ENCODE measurements at regions not wholly inside any gene's neighbourhood (a gene's known extent, or its start where the extent isn't known, plus 50 kb on each side); places are given as distances from the start of the nearest gene placed in this dataset.

GRCh38 chr13:74567485-74567884 is 433.3 kb upstream of the KLF12 start:
- no peak overlapping the region for H3K4me3 ChIP-seq (ENCODE audit: control insufficient read depth, low read depth, low read length)
- no peak for TF ChIP-seq CTCF (conservative IDR thresholded peaks at IDR 0.05; ENCODE audit: control insufficient read depth, insufficient read depth, low read depth, low read length)
- no peak for DNase-seq (ENCODE audit: low read depth)

DNA sequence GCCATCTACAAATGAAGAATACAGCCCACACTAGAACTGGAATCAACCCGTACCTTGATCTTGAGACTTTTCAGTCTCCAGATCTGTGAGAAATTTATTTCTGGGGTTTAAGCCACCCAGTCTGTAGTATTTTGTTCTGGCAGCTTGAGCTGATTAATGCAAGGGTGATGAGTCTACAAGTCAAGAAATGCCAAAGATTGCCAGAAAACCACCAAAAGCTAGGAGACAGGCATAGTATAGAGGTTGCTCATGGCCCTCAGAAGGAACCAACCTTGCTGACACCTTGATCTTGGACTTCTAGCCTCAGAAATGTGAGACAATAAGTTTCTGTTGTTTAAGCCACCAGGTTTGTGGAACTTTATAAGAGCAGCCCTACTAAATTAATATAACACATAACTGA is 428.2 kb upstream of the KLF12 start:
- TF ChIP-seq CTCF (conservative IDR thresholded peaks at IDR 0.05; ENCODE audit: control insufficient read depth, insufficient read depth, low read depth, low read length) = no peak
- H3K4me3 ChIP-seq (ENCODE audit: control insufficient read depth, low read depth, low read length) = no peak overlapping the region
- peak; percentile 51 for DNase-seq (ENCODE audit: low read depth)

DNA sequence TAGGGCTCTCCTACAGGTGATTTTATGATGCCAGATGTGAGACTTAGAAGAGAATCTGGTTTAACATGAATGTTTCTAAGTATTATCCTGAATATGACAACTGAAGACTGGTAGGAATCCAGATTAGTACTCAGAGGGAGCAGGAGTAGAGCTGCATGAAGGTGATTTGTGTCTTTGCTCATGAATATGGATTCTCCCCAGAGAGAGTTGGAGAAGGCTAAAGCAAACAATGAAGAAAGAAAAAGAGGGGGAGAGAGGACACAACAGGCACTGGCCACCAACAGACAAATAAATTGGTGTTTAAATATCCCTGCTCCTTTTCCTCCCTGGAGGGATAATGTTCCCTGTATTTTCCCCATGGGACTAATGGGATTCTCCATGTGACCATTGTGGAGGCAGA is 427.0 kb upstream of the KLF12 start:
- no peak for TF ChIP-seq CTCF (conservative IDR thresholded peaks at IDR 0.05; ENCODE audit: control insufficient read depth, insufficient read depth, low read depth, low read length)
- DNase-seq (ENCODE audit: low read depth) = no peak
- H3K4me3 ChIP-seq (ENCODE audit: control insufficient read depth, low read depth, low read length) = no peak overlapping the region

GRCh38 chr13:74560325-74560724 is 426.1 kb upstream of the KLF12 start:
- DNase-seq (ENCODE audit: low read depth) = no peak
- H3K4me3 ChIP-seq (ENCODE audit: control insufficient read depth, low read depth, low read length) = no peak overlapping the region
- no peak for TF ChIP-seq CTCF (conservative IDR thresholded peaks at IDR 0.05; ENCODE audit: control insufficient read depth, insufficient read depth, low read depth, low read length)

- no peak for DNase-seq (ENCODE audit: low read depth)
- no peak overlapping the region for H3K4me3 ChIP-seq (ENCODE audit: control insufficient read depth, low read depth, low read length)
- no peak for TF ChIP-seq CTCF (conservative IDR thresholded peaks at IDR 0.05; ENCODE audit: control insufficient read depth, insufficient read depth, low read depth, low read length)
Observed at GRCh38 chr13:74557870-74558269, 423.7 kb upstream of the KLF12 start.

GRCh38 chr13:74555651-74556420 is 421.6 kb upstream of the KLF12 start:
- no peak overlapping the region for H3K4me3 ChIP-seq (ENCODE audit: control insufficient read depth, low read depth, low read length)
- TF ChIP-seq CTCF (conservative IDR thresholded peaks at IDR 0.05; ENCODE audit: control insufficient read depth, insufficient read depth, low read depth, low read length) = no peak
- no peak for DNase-seq (ENCODE audit: low read depth)

DNA sequence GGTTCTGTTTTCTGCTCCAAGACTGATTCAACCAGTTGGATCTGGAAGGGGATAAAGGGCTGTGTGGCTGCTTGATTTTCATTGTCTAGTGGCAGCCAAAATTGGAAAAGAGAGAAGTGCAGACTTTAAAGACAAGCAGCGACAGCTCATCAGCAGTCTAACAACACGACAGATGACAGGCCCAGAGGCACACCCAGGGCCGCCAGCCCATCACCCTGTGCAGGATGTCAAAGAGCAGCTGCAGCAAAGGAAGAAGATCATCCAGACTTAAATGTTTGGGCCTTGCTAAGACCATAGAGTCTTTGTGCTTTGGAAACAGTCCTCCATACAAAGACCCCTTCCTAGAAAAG is 421.0 kb upstream of the KLF12 start:
- H3K4me3 ChIP-seq (ENCODE audit: control insufficient read depth, low read depth, low read length) = no peak overlapping the region
- TF ChIP-seq CTCF (conservative IDR thresholded peaks at IDR 0.05; ENCODE audit: control insufficient read depth, insufficient read depth, low read depth, low read length) = no peak
- DNase-seq (ENCODE audit: low read depth) = no peak
